PC-9 (cell line): ENCODE measurements at regions not wholly inside any gene's neighbourhood (a gene's known extent, or its start where the extent isn't known, plus 50 kb on each side); places are given as distances from the start of the nearest gene placed in this dataset.

Experiments used
- CTCF ChIP-seq: fragments of 200-600 bp; sonication (generic); conservative IDR thresholded peaks from 2 replicates; pipeline ENCODE4 v1.6.1; 2017; ENCODE audit warnings: mixed run types, antibody characterized with exemption, mild to moderate bottlenecking, moderate library complexity
- EZH2 ChIP-seq: fragments of 200-600 bp; sonication (generic); IDR thresholded peaks from 2 replicates; pipeline ENCODE4 v1.8.0; 2017; ENCODE audit warnings: antibody characterized with exemption, low read depth

DNA sequence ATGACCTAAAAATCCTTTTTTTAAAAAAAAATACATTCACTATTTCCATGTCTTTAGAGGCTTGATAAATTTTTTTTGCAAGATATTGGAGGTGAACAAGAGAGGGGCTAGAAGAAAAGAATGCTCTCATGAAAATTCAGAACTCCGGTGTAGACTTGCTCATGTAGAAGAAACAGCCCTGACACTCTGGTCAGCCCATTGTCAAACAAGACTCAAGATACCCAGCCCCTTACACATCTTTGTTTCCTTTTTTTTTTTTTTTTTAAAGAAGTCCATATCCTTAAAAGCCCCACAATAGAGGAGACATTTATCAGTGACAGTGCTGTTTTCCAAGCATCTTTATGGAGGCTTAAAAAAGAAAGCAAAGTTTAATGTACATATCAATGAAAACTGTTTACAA is 196.8 kb upstream of the RORA start:
- TF ChIP-seq CTCF (no peak), EZH2 (no peak)
